HUDEP-2 (cell line): ENCODE measurements at regions not wholly inside any gene's neighbourhood (a gene's known extent, or its start where the extent isn't known, plus 50 kb on each side); places are given as distances from the start of the nearest gene placed in this dataset.

Source experiments
- DNase-seq, 76 experiments: peaks; one replicate each; lab custom pipeline; 2025; ENCODE audit not compliant: unreplicated experiment in 76 of 76; lab: John Stamatoyannopoulos, UW

DNA sequence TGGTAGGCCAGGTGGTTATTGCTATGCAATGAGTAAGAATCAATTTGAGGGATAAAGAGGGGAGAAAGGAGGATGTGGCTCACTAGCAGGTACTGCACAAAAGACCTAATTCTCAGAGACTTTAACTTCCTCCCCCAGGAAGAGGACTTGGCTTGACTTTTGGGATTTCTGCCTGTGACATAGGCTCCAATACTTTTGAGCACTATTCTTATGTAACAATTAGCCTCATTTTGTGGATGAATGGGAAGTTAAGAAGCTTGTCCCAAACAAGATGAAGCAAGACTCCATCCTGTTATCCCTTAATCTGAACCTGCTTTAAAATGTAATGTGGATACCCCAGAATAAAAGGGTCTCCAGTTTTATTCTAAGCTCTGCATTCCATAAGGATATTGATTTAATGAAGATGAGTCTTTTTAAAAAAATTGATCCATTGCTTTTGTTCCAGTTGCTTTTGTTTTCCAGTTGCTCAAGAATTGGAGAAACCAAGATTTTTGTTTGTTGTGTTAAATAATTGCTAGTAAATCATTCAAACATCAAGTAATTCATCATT lies 218.5 kb downstream of the SNX13 start:
- no peak for DNase-seq

DNA sequence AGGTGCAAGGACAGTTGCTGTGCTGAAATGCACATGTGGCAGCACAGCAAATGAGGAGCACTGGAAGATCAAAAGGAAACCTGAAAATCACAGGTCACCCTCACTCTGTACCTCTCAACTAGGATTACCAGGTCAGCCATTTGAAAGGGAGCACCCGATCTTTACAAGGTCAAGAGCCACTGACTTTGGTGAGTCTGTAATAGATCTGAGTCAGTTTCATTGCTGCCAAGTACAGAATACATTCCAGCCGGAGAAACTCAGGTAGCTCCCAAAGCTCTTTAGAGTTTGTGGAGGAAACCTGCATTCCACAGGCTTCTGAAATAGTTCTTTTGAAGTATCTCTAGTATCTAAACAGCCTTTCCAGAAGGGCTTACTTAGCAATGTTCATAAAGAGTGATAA lies 217.5 kb downstream of the SNX13 start:
- no peak for DNase-seq

DNA sequence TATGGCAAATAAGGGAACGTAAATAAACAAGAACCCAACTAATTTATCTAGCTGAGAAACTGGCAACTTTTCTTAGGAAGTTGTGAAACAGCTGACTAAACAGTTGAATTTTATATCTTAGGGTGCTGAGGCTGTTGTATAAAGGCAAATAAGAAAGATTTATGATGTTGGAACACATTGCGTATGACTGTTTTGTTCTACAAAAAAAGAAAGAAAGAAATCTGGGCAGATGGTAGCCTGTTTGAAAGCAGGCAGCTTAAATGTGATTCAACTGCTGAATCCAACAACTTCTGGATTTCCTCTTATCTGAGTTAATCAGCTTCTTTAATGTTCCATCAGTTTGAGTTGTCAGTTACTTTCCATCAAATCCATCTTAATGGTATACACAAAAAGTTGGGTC lies 214.5 kb downstream of the SNX13 start:
- DNase-seq, result no peak

DNA sequence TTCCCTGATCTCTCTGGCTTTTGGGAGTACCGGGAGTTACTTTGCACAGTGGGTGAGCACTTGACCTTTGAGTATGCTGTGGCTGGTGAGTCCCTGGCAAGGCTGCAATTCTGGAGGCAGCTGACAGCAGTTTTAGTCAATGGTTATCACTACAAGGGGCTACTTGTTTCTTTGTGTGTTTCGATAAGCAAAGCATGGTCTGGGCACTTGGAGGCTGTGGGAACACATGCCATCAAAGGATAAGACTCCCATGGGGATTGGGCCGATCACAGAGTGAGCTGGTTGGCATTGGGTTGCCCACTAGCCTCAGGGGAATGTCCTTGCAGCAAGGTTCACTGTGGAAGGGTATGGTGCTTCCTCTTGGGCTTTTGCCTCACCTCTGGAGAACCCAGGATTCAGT lies 208.2 kb downstream of the SNX13 start:
- no peak for DNase-seq
